Bone marrow (tissue), 2 donors: ENCODE measurements at regions not wholly inside any gene's neighbourhood (a gene's known extent, or its start where the extent isn't known, plus 50 kb on each side); places are given as distances from the start of the nearest gene placed in this dataset.
"Not testable (repeated sequence)": the region's sequence is repeated elsewhere in the genome, so short reads cannot be mapped to it uniquely, and the experiment has no call there.

Source experiments
- DNase-seq, 2 donors: peaks; one replicate each; lab custom pipeline; 2025; lab: John Stamatoyannopoulos, UW

GRCh38 chr3:154678041-154678654 lies 248.2 kb upstream of the GPR149 start:
- DNase-seq: no peak

GRCh38 chr3:154668835-154669234 lies 238.8 kb upstream of the GPR149 start:
- DNase-seq: no peak

GRCh38 chr3:154668187-154668586 lies 238.2 kb upstream of the GPR149 start:
- DNase-seq: no peak

GRCh38 chr3:154666542-154666941 lies 236.6 kb upstream of the GPR149 start:
- DNase-seq: no peak

- DNase-seq: no peak
Measured at GRCh38 chr3:154664714-154665113, 234.7 kb upstream of the GPR149 start.

GRCh38 chr3:154662851-154663250 lies 232.9 kb upstream of the GPR149 start:
- DNase-seq: no peak

GRCh38 chr3:154660811-154661210 lies 230.8 kb upstream of the GPR149 start:
- no peak for DNase-seq

GRCh38 chr3:154658000-154658399 lies 228.0 kb upstream of the GPR149 start:
- no peak for DNase-seq

- DNase-seq: no peak
Measured at GRCh38 chr3:154657218-154657617, 227.2 kb upstream of the GPR149 start.

- no peak for DNase-seq
Measured at GRCh38 chr3:154656486-154656885, 226.5 kb upstream of the GPR149 start.

- DNase-seq: no peak
Measured at GRCh38 chr3:154642145-154642544, 212.2 kb upstream of the GPR149 start.

GRCh38 chr3:154625756-154626155 lies 195.8 kb upstream of the GPR149 start:
- DNase-seq: no peak

- DNase-seq: not testable (repeated sequence)
Measured at GRCh38 chr3:154619621-154620020, 189.6 kb upstream of the GPR149 start.

- no peak for DNase-seq
Measured at GRCh38 chr3:154616298-154616697, 186.3 kb upstream of the GPR149 start.

GRCh38 chr3:154615471-154615870 lies 185.5 kb upstream of the GPR149 start:
- no peak for DNase-seq

- DNase-seq: no peak
Measured at GRCh38 chr3:154614601-154615000, 184.6 kb upstream of the GPR149 start.

- DNase-seq: no peak
Measured at GRCh38 chr3:154614078-154614477, 184.1 kb upstream of the GPR149 start.

GRCh38 chr3:154602241-154602640 lies 172.3 kb upstream of the GPR149 start:
- DNase-seq: no peak

GRCh38 chr3:154598166-154598565 lies 168.2 kb upstream of the GPR149 start:
- DNase-seq: no peak

GRCh38 chr3:154590675-154591384 lies 160.8 kb upstream of the GPR149 start:
- no peak for DNase-seq

GRCh38 chr3:154588831-154589230 lies 158.8 kb upstream of the GPR149 start:
- DNase-seq: no peak

GRCh38 chr3:154584974-154585373 lies 155.0 kb upstream of the GPR149 start:
- no peak for DNase-seq

- no peak for DNase-seq
Measured at GRCh38 chr3:154584041-154584440, 154.1 kb upstream of the GPR149 start.

- no peak for DNase-seq
Measured at GRCh38 chr3:154583086-154583634, 153.2 kb upstream of the GPR149 start.
